Activated CD8-positive, alpha-beta memory T cell treated with anti-CD3 and anti-CD28 coated beads, Interleukin-2, amount 50 U/mL, for 24 hours (primary cell): ENCODE measurements at regions not wholly inside any gene's neighbourhood (a gene's known extent, or its start where the extent isn't known, plus 50 kb on each side); places are given as distances from the start of the nearest gene placed in this dataset.
A peak's percentile ranks its signal among the peaks of the same experiment; 100 is the strongest.
"Not testable (repeated sequence)": the region's sequence is repeated elsewhere in the genome, so short reads cannot be mapped to it uniquely, and the experiment has no call there.

Experiments used
- DNase-seq: peaks from one replicate; pipeline ENCODE4 v3.0.0-alpha.2; 2020; ENCODE audit errors: extremely low read depth

DNA sequence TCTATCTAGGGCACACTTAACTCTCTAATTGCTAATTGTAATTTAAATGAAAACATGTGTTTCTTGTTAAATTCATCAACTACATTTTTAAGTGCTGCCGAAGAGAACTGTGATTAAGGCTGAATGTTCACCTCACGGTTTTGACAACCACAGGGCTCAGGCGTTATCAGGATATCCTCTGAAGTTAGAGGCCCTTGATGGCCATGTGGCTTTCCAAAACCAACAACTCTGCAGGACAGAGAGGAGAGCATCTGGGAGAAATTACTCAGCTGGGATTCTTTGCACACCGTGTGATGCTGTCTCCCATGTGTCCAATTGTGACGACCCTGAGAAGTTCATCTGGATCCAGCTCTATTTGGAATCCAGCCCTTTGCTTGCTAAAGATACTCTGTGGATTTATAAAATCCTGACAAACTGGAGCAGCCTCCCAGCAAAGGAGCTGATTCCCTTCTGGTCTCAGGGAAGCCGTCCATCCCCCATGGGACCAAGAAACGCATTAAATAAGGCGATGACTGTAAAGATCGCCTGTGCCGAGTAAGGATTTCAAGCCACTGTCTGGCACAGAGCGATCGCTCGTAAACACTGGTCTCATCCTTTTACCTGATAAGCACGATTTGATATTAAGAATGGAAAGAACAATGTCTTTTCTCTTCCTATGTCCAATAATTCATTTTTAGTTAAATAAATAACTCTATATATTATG is 401.1 kb downstream of the CD83 start:
- DNase-seq: no peak

GRCh38 chr6:14520029-14520428 is 402.5 kb downstream of the CD83 start:
- no peak for DNase-seq

DNA sequence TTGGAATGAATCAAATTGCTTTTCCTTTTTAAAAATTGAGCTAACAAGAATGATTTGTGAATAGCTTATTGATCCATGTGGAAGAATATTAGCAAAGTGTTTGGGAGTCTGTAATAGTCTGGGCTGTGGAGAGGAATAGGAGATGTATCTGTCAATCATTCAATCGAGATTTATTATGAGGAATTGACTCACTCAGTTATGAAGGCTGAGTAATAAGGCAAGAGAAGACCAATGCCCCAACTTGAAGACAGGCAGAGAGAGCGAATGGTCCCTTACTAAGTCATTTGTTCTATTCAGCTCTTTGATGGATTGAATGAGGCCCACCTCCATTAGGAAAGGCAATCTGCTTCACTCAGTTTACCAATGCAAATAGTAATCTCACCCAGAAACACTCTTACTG is 403.0 kb downstream of the CD83 start:
- DNase-seq: no peak

- DNase-seq: no peak
Measured at GRCh38 chr6:14521141-14521540, 403.6 kb downstream of the CD83 start.

DNA sequence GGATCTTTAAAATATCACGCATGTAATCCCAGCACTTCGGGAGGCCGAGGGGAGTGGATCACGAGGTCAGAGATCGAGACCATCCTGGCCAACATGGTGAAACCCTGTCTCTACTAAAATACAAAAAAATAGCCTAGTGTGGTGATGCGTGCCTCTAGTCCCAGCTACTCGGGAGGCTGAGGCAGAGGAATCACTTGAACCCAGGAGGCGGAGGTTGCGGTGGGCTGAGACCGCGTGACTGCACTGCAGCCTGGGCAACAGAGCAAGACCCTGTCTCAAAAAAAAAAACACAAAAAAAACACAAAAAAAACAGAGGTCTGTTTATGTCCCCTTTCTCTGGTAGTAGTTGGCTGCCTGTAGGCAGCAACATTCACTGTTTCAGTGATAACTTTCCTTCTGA is 404.3 kb downstream of the CD83 start:
- DNase-seq: not testable (repeated sequence)

- DNase-seq: no peak
Measured at GRCh38 chr6:14524319-14524718, 406.7 kb downstream of the CD83 start.

DNA sequence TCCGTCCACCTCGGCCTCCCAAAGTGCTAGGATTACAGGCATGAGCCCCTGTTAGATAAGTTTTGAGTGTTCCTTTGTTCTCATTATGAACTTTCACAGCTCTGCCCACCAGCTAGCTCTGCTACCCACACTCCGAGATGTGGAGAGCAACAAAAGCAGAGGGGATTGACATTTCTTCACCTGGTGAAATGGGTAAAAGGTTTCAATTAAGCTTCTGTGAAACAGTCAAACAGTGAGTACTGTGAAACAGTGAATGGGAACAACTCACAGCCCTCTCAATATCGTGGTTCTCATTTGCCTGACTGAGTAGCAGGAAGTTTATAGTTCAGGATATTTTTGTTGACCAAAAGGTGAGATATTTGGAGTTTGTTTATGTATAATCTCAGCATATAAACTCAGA is 412.8 kb downstream of the CD83 start:
- no peak for DNase-seq

- no peak for DNase-seq
Measured at GRCh38 chr6:14533446-14533845, 415.9 kb downstream of the CD83 start.

DNA sequence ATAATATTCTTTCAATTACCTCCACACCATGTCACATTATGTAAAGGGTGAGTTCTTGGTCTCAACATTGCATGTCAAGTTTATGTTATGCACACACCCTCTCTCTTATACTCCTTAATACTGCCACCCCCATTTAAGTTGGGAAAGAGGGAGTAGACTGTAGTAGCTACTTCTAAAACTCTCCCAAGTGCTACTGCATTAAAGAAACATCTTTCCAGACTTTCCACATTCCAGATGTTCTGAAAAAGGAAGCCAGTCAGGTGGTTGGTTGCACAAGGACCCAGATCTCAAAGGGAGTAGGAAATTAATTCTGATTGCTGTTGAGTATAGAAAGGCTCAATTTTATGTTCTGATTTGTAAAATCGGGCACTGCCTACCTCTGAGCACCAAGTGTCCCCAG is 419.5 kb downstream of the CD83 start:
- no peak for DNase-seq

DNA sequence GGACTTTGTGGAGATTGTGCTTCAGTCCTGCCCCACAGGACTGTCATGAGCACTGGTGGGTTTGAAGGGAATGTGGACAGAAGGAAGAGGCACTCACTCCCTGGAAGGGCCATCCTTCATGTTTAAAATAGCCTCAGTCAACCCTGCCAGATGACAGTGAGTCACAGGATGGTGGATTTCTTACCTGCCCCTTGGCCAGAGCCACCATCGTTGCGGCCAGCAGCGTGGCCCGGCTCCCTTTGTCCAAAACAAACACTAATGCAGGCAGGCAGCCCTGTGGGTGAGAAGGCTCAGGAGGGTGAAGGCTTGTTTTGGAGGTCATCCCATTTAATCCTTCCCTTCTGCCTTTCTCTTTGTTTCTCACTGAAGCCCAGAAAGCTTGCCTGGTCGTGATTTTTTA is 422.7 kb downstream of the CD83 start:
- DNase-seq: no peak

DNA sequence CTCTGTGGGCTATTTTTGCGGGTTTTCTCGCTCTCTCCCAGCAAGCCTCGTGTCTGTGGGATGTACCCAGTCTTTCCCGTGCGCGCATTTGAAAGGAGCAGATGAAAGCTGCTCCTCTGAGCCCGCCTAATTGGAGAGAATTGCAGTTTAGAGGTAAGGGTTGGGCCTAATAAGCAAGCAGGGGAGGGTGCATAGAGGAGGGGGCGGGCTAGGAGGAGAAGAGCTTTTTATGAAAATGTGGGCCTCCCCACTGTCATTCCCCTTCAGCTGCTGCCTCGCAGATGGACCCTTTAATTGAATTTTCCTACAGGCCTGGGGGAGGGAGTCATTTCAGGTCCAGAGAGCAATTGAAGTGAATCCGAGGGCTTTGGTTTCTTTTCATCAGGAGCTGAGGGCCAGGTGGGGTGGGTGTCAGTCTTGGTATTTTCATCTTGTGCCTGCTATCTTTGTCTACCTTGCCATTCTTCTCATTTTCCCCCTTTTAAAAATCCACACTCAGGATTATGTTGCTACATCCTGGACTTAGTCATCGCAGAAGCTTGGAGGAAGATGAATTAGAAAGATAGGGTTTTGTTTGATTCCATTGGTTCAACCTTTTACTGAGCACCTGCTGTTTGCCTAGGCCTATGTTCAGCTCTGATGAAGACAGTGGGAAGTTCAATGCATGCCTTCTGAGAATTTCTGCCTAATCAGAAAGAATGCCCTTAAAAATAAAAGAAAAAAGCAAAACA is 423.4 kb downstream of the CD83 start:
- DNase-seq: no peak

DNA sequence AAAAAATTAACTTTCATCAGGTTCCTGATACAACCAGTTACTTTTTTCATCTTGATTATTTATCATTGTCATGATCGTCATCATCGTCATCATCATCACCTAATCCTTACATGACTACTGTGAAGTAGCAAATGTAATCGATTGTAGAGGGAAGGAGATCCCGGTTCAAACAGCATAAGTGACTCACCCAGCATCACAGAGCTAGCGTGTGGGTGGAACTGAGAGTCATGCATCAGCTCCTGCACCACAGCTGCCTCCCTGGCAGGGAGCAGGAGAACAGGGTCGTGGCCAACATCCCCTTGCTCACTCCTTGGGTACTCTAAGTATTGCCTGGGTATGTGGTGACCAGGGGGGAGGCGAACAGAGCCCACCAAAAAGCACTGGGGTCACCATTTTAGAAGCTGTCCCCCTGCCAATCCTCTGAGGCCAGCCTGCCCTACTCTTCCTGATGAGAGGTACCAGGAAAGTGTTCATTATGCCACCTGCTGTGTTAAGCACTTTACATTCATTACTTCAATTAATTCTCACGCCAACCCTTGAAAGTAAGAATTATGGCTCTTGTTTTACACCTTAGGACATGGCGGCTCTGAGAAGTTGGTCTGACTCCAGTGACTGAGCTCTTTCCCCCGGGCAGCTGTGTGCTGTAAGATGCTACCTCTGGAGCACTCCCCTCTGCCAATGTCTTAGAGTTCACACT is 425.2 kb downstream of the CD83 start:
- DNase-seq: peak; percentile 30

- no peak for DNase-seq
Measured at GRCh38 chr6:14543971-14544585, 426.5 kb downstream of the CD83 start.

GRCh38 chr6:14544666-14545065 is 427.1 kb downstream of the CD83 start:
- no peak for DNase-seq

DNA sequence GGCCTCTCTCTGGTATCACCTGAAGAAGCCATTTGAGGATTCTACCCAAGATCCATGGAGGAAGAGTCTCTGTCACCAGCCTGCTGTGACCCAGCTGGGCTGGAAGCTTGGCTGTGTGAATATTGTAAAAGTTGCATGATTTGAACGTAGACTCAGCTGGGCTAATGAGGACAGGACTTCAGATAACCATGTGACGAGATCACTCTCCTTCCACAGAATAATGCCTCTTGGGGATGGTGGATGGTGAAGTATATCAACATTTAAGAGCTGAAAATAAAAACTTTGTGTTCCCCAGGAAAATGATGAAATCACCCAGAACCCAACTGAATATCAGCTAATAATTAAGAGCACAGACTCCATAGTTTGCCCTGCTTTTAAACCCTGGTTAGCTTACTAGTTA is 427.9 kb downstream of the CD83 start:
- DNase-seq: no peak

DNA sequence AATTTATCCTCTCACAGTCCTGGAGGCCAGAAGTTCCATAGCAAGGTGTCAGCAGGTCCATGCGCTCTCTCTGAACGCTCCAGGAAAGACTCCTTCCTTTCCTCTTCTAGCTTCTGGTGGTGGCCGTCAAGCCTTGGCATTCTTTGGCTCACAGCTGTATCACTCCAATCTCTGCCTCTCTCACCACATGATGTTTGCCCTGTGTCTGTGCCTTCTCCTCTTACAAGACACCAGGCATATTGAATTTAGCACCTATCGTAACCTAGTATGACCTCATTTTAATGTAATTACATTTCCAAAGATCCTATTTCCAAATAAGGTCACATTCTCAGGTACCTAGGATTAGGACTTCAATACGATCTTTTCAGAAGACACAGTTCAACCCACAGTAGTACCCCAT is 428.5 kb downstream of the CD83 start:
- no peak for DNase-seq

GRCh38 chr6:14547284-14547998 is 429.9 kb downstream of the CD83 start:
- no peak for DNase-seq

DNA sequence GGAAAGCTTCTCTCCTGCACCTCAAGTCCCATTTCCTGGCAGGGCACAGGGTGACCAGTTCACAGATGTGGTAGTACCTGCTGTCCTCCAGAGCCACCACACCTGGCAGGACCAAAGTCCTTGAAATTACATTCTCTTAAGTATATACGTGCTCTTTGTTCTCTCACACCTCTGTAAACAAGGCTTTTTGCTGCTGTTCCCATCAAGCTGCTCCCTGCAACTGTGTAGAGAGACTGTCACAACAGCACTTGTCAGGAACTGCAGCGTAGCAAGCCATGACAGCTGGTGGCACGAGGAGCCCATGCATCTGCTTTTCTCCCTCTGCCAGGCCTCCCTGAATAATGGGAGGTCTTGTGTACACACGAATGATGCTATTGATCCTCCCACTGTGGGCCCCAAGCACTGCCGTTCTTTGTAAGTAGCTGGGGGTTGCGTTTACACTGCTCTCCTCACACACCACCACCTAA is 431.8 kb downstream of the CD83 start:
- DNase-seq: no peak

- DNase-seq: no peak
Measured at GRCh38 chr6:14549871-14550270, 432.3 kb downstream of the CD83 start.

DNA sequence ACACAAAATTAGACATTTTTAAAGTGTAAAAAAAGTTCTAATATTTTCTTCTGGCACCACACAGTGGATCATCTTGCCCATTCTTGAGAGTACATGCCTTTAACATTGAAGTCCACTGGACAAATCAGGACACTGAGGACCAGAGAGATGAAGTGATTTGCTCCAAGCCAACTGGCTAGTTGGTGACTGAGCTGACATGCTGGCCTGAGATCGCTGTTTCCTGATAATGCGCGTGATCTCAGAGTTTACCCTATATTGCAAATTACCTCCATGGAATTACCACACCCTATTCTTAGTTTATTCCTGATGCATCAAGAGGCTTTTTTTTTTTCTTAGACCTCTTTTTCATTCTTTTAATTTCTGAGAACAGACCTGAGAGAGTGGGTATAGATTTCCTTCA is 432.8 kb downstream of the CD83 start:
- no peak for DNase-seq

DNA sequence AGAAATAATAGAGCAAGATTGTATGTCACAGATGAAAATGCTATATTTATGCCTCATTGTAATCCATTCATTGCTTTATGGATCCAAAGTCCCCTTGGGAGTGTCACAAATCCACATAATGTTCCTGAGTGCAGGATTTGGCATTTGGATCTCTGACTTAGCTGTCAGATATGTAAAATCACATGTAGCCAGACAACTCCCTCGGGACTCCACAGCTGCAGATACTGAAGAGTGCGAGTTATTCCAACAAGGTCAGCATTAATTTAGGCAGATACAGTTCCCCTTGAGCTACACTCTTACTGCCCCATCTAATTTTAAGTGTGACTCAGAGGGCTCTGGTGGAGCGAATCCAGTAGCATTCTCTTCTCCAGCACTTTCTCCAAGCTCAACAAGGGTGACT is 433.2 kb downstream of the CD83 start:
- no peak for DNase-seq

- DNase-seq: not testable (repeated sequence)
Measured at GRCh38 chr6:14551601-14552000, 434.0 kb downstream of the CD83 start.
